Sigmoid colon (tissue), 4 donors: ENCODE measurements at regions not wholly inside any gene's neighbourhood (a gene's known extent, or its start where the extent isn't known, plus 50 kb on each side); places are given as distances from the start of the nearest gene placed in this dataset.

Experiments used
- EP300 ChIP-seq, 4 donors: sonication (generic); formaldehyde crosslinking; IDR thresholded peaks; one replicate each; pipeline ENCODE4 v1.6.1; 2017; ENCODE audit warnings: antibody characterized with exemption in 4 of 4
- POLR2A ChIP-seq, 2 donors: fragments of 450-650 bp; IDR thresholded peaks; one replicate each; pipeline ENCODE4 v1.6.1; 2016; ENCODE audit warnings: antibody characterized with exemption in 2 of 2, mild to moderate bottlenecking in 2 of 2, moderate library complexity in 2 of 2
- POLR2AphosphoS5 ChIP-seq, 4 donors: sonication (generic); formaldehyde crosslinking; IDR thresholded peaks; one replicate each; pipeline ENCODE4 v1.6.1; 2017; ENCODE audit warnings: antibody characterized with exemption in 4 of 4
- TF ChIP-seq, protein P1 (sequence below), 4 experiments: fragments of 450-650 bp in 3 of 4; fragments of 200-600 bp in 1 of 4; IDR thresholded peaks; one replicate each; pipeline ENCODE4 v1.5.1; 2016 to 2019; ENCODE audit warnings: antibody characterized with exemption in 4 of 4, mild to moderate bottlenecking in 3 of 4, moderate library complexity in 2 of 4

DNA sequence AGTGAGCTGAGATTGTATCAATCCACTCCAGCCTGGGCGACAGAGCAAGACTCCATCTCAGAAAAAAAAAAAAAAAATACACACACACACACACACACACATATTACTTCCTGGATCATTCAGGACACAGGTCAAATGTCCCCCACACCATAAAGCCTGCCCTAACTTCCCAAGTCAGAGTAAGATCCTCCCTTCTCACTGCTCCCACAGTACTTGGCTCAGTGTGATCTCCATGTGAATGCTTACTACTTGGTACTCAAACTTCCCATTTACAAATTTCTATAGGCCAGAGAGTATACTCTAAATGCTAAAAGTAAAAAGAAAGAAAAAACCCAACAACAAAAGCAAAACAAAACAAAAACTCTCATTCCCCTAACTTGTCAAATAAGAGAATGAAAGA is 386.8 kb downstream of the SLITRK6 start:
- TF ChIP-seq POLR2A (IDR thresholded peaks at IDR 0.05) = no peak
- TF ChIP-seq, protein P1, sequence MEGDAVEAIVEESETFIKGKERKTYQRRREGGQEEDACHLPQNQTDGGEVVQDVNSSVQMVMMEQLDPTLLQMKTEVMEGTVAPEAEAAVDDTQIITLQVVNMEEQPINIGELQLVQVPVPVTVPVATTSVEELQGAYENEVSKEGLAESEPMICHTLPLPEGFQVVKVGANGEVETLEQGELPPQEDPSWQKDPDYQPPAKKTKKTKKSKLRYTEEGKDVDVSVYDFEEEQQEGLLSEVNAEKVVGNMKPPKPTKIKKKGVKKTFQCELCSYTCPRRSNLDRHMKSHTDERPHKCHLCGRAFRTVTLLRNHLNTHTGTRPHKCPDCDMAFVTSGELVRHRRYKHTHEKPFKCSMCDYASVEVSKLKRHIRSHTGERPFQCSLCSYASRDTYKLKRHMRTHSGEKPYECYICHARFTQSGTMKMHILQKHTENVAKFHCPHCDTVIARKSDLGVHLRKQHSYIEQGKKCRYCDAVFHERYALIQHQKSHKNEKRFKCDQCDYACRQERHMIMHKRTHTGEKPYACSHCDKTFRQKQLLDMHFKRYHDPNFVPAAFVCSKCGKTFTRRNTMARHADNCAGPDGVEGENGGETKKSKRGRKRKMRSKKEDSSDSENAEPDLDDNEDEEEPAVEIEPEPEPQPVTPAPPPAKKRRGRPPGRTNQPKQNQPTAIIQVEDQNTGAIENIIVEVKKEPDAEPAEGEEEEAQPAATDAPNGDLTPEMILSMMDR (IDR thresholded peaks at IDR 0.05) = no peak
- TF ChIP-seq EP300 (IDR thresholded peaks at IDR 0.05) = no peak
- no peak for TF ChIP-seq POLR2AphosphoS5 (IDR thresholded peaks at IDR 0.05)
